HepG2 (cell line): ENCODE measurements at regions not wholly inside any gene's neighbourhood (a gene's known extent, or its start where the extent isn't known, plus 50 kb on each side); places are given as distances from the start of the nearest gene placed in this dataset.

Source experiments
- ATAC-seq: fragments of 200-7000 bp; cut with Tn5 transposase; 3 replicates; pipeline ENCODE4 v1.9.1; 2020; ENCODE audit warnings: mild to moderate bottlenecking, moderate library complexity
- BruUV-seq: library from RNA; stranded (reverse); fragments of 400-500 nt; replicated peaks from 2 replicates; lab custom pipeline; 2021; lab: Mats Ljungman, UMichigan
- CTCF ChIA-PET: fragments of 300-600 bp; formaldehyde crosslinking; extraction: SDS; loops from one replicate; lab custom pipeline; 2021; ENCODE audit warnings: low total read pairs, inconsistent platforms, low intra/inter-chr PET ratio; lab: Yijun Ruan, JAX
- POLR2A ChIA-PET: fragments of 350-600 bp; sonication (Branson Sonifier 250); formaldehyde crosslinking; loops from one replicate; lab custom pipeline; 2020; ENCODE audit warnings: antibody characterized with exemption, inconsistent platforms; lab: Yijun Ruan, JAX
- DNase-seq: peaks from one replicate; pipeline ENCODE4 v3.0.0-alpha.2; 2015; ENCODE audit warnings: low spot score
- FAIRE-seq: peaks from 3 replicates; lab custom pipeline; 2011; peaks lifted over from hg19 to GRCh38; lab: Jason Lieb, UNC
- H2AFZ ChIP-seq: one replicate; pipeline ENCODE4 v1.6.1; 2011; ENCODE audit warnings: low read length, inconsistent platforms
- H3K27ac ChIP-seq: fragments of 300-600 bp; 3 replicates; pipeline ENCODE4 v1.8.0; 2011; ENCODE audit warnings: mixed run types, mild to moderate bottlenecking, mixed read lengths, low read length, inconsistent platforms; ENCODE audit not compliant: insufficient read depth; ENCODE audit errors: extremely low read length
- H3K27me3 ChIP-seq, 2 experiments: fragments of 200-600 bp in 1 of 2; 2 replicates in 1 of 2; 3 replicates in 1 of 2; pipeline versions ENCODE4 v1.6.0 to v1.8.0; 2011; ENCODE audit warnings: low read length in 2 of 2, mild to moderate bottlenecking in 2 of 2, moderate library complexity in 2 of 2, inconsistent platforms in 1 of 2; ENCODE audit not compliant: insufficient read depth in 2 of 2, control insufficient read depth in 1 of 2
- H3K36me3 ChIP-seq, 2 experiments: fragments of 200-600 bp in 1 of 2; replicated peaks in 1 of 2; 2 replicates in 1 of 2; 3 replicates in 1 of 2; pipeline versions ENCODE4 v1.5.1 to v1.8.0; 2011; ENCODE audit warnings: low read length in 2 of 2, inconsistent platforms in 1 of 2; ENCODE audit not compliant: insufficient read depth in 2 of 2, control insufficient read depth in 1 of 2
- H3K4me1 ChIP-seq: 2 replicates; pipeline ENCODE4 v1.5.1; 2012; ENCODE audit warnings: low read length, inconsistent platforms; ENCODE audit not compliant: insufficient read depth
- H3K4me2 ChIP-seq: 2 replicates; pipeline ENCODE4 v1.6.0; 2011; ENCODE audit warnings: low read depth, low read length, inconsistent platforms
- H3K4me3 ChIP-seq, 3 experiments: fragments of 200-600 bp in 1 of 3; sonication (generic), shearing (Covaris generic) in 1 of 3; replicated peaks in 1 of 3; 2 replicates each; pipeline ENCODE4 v1.5.1; 2011 to 2016; ENCODE audit warnings: low read length in 3 of 3, inconsistent platforms in 2 of 3, low read depth in 2 of 3, mild to moderate bottlenecking in 2 of 3, control low read depth in 1 of 3, mixed read lengths in 1 of 3; ENCODE audit not compliant: insufficient read depth in 1 of 3
- H3K79me2 ChIP-seq: one replicate; pipeline ENCODE4 v1.6.1; 2011; ENCODE audit warnings: low read length, inconsistent platforms; ENCODE audit not compliant: insufficient read depth
- H3K9ac ChIP-seq: 2 replicates; pipeline ENCODE4 v1.6.0; 2011; ENCODE audit warnings: mild to moderate bottlenecking, low read depth, low read length, inconsistent platforms; ENCODE audit not compliant: insufficient read depth
- H3K9me3 ChIP-seq: 2 replicates; pipeline ENCODE4 v1.5.1; 2012; ENCODE audit warnings: mild to moderate bottlenecking, low read length
- H4K20me1 ChIP-seq: 2 replicates; pipeline ENCODE4 v1.6.0; 2011; ENCODE audit warnings: inconsistent platforms, mild to moderate bottlenecking, low read length, moderate library complexity; ENCODE audit not compliant: insufficient read depth
- KLF9 ChIP-seq: IDR thresholded peaks from 2 replicates; pipeline ENCODE4 v1.6.1; 2016; ENCODE audit warnings: low read depth
- MBD4 ChIP-seq: IDR thresholded peaks from 2 replicates; pipeline ENCODE4 v1.6.1; 2012; ENCODE audit warnings: low read length, inconsistent platforms, borderline replicate concordance
- MED1 ChIP-seq: sonication (generic); formaldehyde crosslinking; IDR thresholded peaks from 2 replicates; pipeline ENCODE4 v1.4.0; 2020; ENCODE audit warnings: missing genetic modification reagents
- MYPOP ChIP-seq: sonication (generic); formaldehyde crosslinking; IDR thresholded peaks from 2 replicates; pipeline ENCODE4 v1.8.1; 2023; ENCODE audit warnings: mild to moderate bottlenecking, moderate library complexity, missing genetic modification reagents
- NKX3-1 ChIP-seq: sonication (generic); formaldehyde crosslinking; IDR thresholded peaks from 2 replicates; pipeline ENCODE4 v1.5.0; 2020; ENCODE audit warnings: missing genetic modification reagents
- RORA ChIP-seq: sonication (generic); formaldehyde crosslinking; IDR thresholded peaks from 2 replicates; pipeline ENCODE4 v1.5.0; 2020; ENCODE audit warnings: mild to moderate bottlenecking, missing genetic modification reagents, moderate library complexity
- SETDB1 ChIP-seq: sonication (generic); formaldehyde crosslinking; IDR thresholded peaks from 2 replicates; pipeline ENCODE4 v1.5.1; 2020; ENCODE audit warnings: missing genetic modification reagents, mild to moderate bottlenecking, borderline replicate concordance
- ZBTB34 ChIP-seq: sonication (generic); formaldehyde crosslinking; IDR thresholded peaks from 2 replicates; pipeline ENCODE4 v1.8.0; 2022; ENCODE audit warnings: mild to moderate bottlenecking, missing genetic modification reagents
- ZNF354B ChIP-seq: sonication (generic); formaldehyde crosslinking; IDR thresholded peaks from 2 replicates; pipeline ENCODE4 v1.8.0; 2022; ENCODE audit warnings: mild to moderate bottlenecking, missing genetic modification reagents
- ZNF407 ChIP-seq: sonication (generic); formaldehyde crosslinking; IDR thresholded peaks from one replicate; pipeline ENCODE4 v1.5.1; 2020; ENCODE audit warnings: mild to moderate bottlenecking, missing genetic modification reagents; ENCODE audit errors: not compliant biosample characterization
- ZNF564 ChIP-seq: sonication (generic); formaldehyde crosslinking; IDR thresholded peaks from 2 replicates; pipeline ENCODE4 v1.8.1; 2023; ENCODE audit warnings: mild to moderate bottlenecking, missing genetic modification reagents
- ZNF709 ChIP-seq: sonication (generic); formaldehyde crosslinking; IDR thresholded peaks from 2 replicates; pipeline ENCODE4 v1.5.0; 2020; ENCODE audit warnings: mild to moderate bottlenecking, missing genetic modification reagents
- ZSCAN5A ChIP-seq: sonication (generic); formaldehyde crosslinking; IDR thresholded peaks from 2 replicates; pipeline ENCODE4 v1.8.0; 2022; ENCODE audit warnings: mild to moderate bottlenecking, missing genetic modification reagents, borderline replicate concordance
- WGBS: methylation state at CpG from one replicate; pipeline ENCODE4 v1.1.6; 2017; ENCODE audit warnings: low lambda C conversion rate; 5-methylcytosine and 5-hydroxymethylcytosine counted together
- in situ Hi-C: cut with HindIII; loops from 2 replicates; pipeline ENCODE4 v1.10.0; 2017; ENCODE audit warnings: low pct_unique_long_range_greater_than_20kb; ENCODE audit not compliant: extremely low pct_ligation_motif_present
- intact Hi-C: fragments of 100-400 bp; cut with micrococcal nuclease; formaldehyde crosslinking; loops from one replicate; pipeline ENCODE4 v1.10.0; 2022; ENCODE audit not compliant: unreplicated experiment

- H3K27ac ChIP-seq: no peak overlapping the region
- FAIRE-seq (no peak), DNase-seq (no peak), ATAC-seq (no peak)
- in situ Hi-C loops (no loop called here), intact Hi-C loops (no loop called here)
- ChIA-PET POLR2A (no interaction called here), CTCF (no interaction called here)
- BruUV-seq: no TSS peak
- H4K20me1 ChIP-seq: no peaks in the 10 kb centered on the region
- WGBS: 23% methylated on average over 4 of the region's 4 CpGs
- no peak overlapping the region for H2AFZ ChIP-seq
- H3K79me2 ChIP-seq: no peaks in the 10 kb centered on the region
- no peak overlapping the region for H3K4me2 ChIP-seq
- no peaks in the 10 kb centered on the region for H3K4me1 ChIP-seq
- H3K9me3 ChIP-seq: no peaks in the 10 kb centered on the region
- H3K9ac ChIP-seq: no peak overlapping the region
- H3K36me3 ChIP-seq: no peaks in the 10 kb centered on the region
- H3K27me3 ChIP-seq: 0 out of 5 replicates have a peak, but pooled peaks cover 0 to 1% of the 10 kb centered on the region in 2 experiments
- no peak overlapping the region for H3K4me3 ChIP-seq
- TF ChIP-seq MED1 (CRISPR knock-in tag) (no peak), KLF9 (no peak), NKX3-1 (CRISPR knock-in tag) (no peak), ZNF354B (CRISPR knock-in tag) (no peak), MBD4 (no peak), RORA (CRISPR knock-in tag) (no peak), MYPOP (CRISPR knock-in tag) (no peak), SETDB1 (CRISPR knock-in tag) (no peak), ZSCAN5A (CRISPR knock-in tag) (no peak), ZNF407 (CRISPR knock-in tag) (no peak), ZNF709 (no peak), ZNF564 (CRISPR knock-in tag) (no peak), ZBTB34 (CRISPR knock-in tag) (no peak)
Observed at GRCh38 chr3:66720508-66720907, 219.7 kb upstream of the LRIG1 start.
